T-helper 1 cell treated with Interleukin-12 subunit alpha and Interleukin-12 subunit beta and Interleukin-4 antibody, amounts not matched to agents 30 μg/mL and 1 μg/mL, for 36 hours (primary cell): ENCODE measurements at regions not wholly inside any gene's neighbourhood (a gene's known extent, or its start where the extent isn't known, plus 50 kb on each side); places are given as distances from the start of the nearest gene placed in this dataset.

ENCODE experiments used
- H3K27ac Mint-ChIP-seq: one replicate; pipeline ENCODE4 v1.8.0; 2021; ENCODE audit warnings: mild to moderate bottlenecking, mixed read lengths
- H3K27me3 Mint-ChIP-seq: one replicate; pipeline ENCODE4 v1.8.0; 2021; ENCODE audit warnings: low read depth, mixed read lengths
- H3K36me3 Mint-ChIP-seq: one replicate; pipeline ENCODE4 v1.8.0; 2021; ENCODE audit warnings: low read depth, mixed read lengths
- H3K4me1 Mint-ChIP-seq: one replicate; pipeline ENCODE4 v1.8.0; 2021; ENCODE audit warnings: low read depth, mixed read lengths
- H3K4me3 Mint-ChIP-seq: one replicate; pipeline ENCODE4 v1.8.0; 2021; ENCODE audit warnings: mild to moderate bottlenecking, moderate library complexity, mixed read lengths
- H3K9me3 Mint-ChIP-seq: one replicate; pipeline ENCODE4 v1.8.0; 2021; ENCODE audit warnings: mixed read lengths

- Mint-ChIP-seq H3K27me3 (peaks cover 11% of the 10 kb centered on the region), H3K4me1 (no peaks in the 10 kb centered on the region), H3K27ac (no peak overlapping the region), H3K9me3 (no peaks in the 10 kb centered on the region), H3K36me3 (no peaks in the 10 kb centered on the region), H3K4me3 (no peak overlapping the region)
These were observed 73.1 kb upstream of the FBRSL1 start for GRCh38 chr12:132416827-132417226.

- Mint-ChIP-seq H3K9me3 (no peaks in the 10 kb centered on the region), H3K27me3 (peaks cover 11% of the 10 kb centered on the region), H3K27ac (no peak overlapping the region), H3K4me1 (no peaks in the 10 kb centered on the region), H3K4me3 (no peak overlapping the region), H3K36me3 (no peaks in the 10 kb centered on the region)
These were observed 73.8 kb upstream of the FBRSL1 start for GRCh38 chr12:132416121-132416673.

GRCh38 chr12:132415327-132416120 is 74.4 kb upstream of the FBRSL1 start:
- Mint-ChIP-seq H3K36me3 (no peaks in the 10 kb centered on the region), H3K27me3 (peaks cover 11% of the 10 kb centered on the region), H3K4me3 (no peak overlapping the region), H3K9me3 (no peaks in the 10 kb centered on the region), H3K27ac (no peak overlapping the region), H3K4me1 (no peaks in the 10 kb centered on the region)

GRCh38 chr12:132414634-132415326 is 75.2 kb upstream of the FBRSL1 start:
- no peaks in the 10 kb centered on the region for H3K4me1 Mint-ChIP-seq
- H3K9me3 Mint-ChIP-seq = no peaks in the 10 kb centered on the region
- H3K27me3 Mint-ChIP-seq = peaks cover 11% of the 10 kb centered on the region
- H3K27ac Mint-ChIP-seq = no peak overlapping the region
- no peaks in the 10 kb centered on the region for H3K36me3 Mint-ChIP-seq
- H3K4me3 Mint-ChIP-seq = no peak overlapping the region

- H3K27me3 Mint-ChIP-seq = peaks cover 7% of the 10 kb centered on the region
- H3K36me3 Mint-ChIP-seq = no peaks in the 10 kb centered on the region
- no peak overlapping the region for H3K4me3 Mint-ChIP-seq
- no peaks in the 10 kb centered on the region for H3K9me3 Mint-ChIP-seq
- no peaks in the 10 kb centered on the region for H3K4me1 Mint-ChIP-seq
- H3K27ac Mint-ChIP-seq = no peak overlapping the region
These were observed 75.9 kb upstream of the FBRSL1 start for GRCh38 chr12:132413931-132414588.

- Mint-ChIP-seq H3K9me3 (no peaks in the 10 kb centered on the region), H3K4me3 (no peak overlapping the region), H3K27ac (no peak overlapping the region), H3K4me1 (no peaks in the 10 kb centered on the region), H3K36me3 (no peaks in the 10 kb centered on the region), H3K27me3 (no peaks in the 10 kb centered on the region)
These were observed 78.5 kb upstream of the FBRSL1 start for GRCh38 chr12:132411457-132411856.

GRCh38 chr12:132410849-132411248 is 79.1 kb upstream of the FBRSL1 start:
- no peaks in the 10 kb centered on the region for H3K4me1 Mint-ChIP-seq
- no peak overlapping the region for H3K27ac Mint-ChIP-seq
- no peaks in the 10 kb centered on the region for H3K9me3 Mint-ChIP-seq
- H3K4me3 Mint-ChIP-seq = no peak overlapping the region
- H3K36me3 Mint-ChIP-seq = no peaks in the 10 kb centered on the region
- H3K27me3 Mint-ChIP-seq = no peaks in the 10 kb centered on the region

- no peaks in the 10 kb centered on the region for H3K27me3 Mint-ChIP-seq
- H3K27ac Mint-ChIP-seq = no peak overlapping the region
- H3K4me3 Mint-ChIP-seq = no peak overlapping the region
- no peaks in the 10 kb centered on the region for H3K4me1 Mint-ChIP-seq
- no peaks in the 10 kb centered on the region for H3K9me3 Mint-ChIP-seq
- no peaks in the 10 kb centered on the region for H3K36me3 Mint-ChIP-seq
These were observed 79.7 kb upstream of the FBRSL1 start for GRCh38 chr12:132410296-132410625.

- Mint-ChIP-seq H3K36me3 (no peaks in the 10 kb centered on the region), H3K27me3 (no peaks in the 10 kb centered on the region), H3K9me3 (no peaks in the 10 kb centered on the region), H3K27ac (no peak overlapping the region), H3K4me1 (no peaks in the 10 kb centered on the region), H3K4me3 (no peak overlapping the region)
These were observed 80.3 kb upstream of the FBRSL1 start for GRCh38 chr12:132409495-132410295.

GRCh38 chr12:132408626-132409494 is 79.5 kb upstream of the GALNT9 start:
- H3K36me3 Mint-ChIP-seq = no peaks in the 10 kb centered on the region
- no peaks in the 10 kb centered on the region for H3K4me1 Mint-ChIP-seq
- no peak overlapping the region for H3K4me3 Mint-ChIP-seq

GRCh38 chr12:132407992-132408391 is 78.6 kb upstream of the GALNT9 start:
- H3K4me3 Mint-ChIP-seq = no peak overlapping the region
- no peaks in the 10 kb centered on the region for H3K36me3 Mint-ChIP-seq
- no peaks in the 10 kb centered on the region for H3K4me1 Mint-ChIP-seq
- no peaks in the 10 kb centered on the region for H3K9me3 Mint-ChIP-seq
- H3K27ac Mint-ChIP-seq = no peak overlapping the region
- no peaks in the 10 kb centered on the region for H3K27me3 Mint-ChIP-seq

More at GRCh38 chr12:132408626-132409494, 79.5 kb upstream of the GALNT9 start:
- Mint-ChIP-seq H3K9me3 (no peaks in the 10 kb centered on the region), H3K27me3 (no peaks in the 10 kb centered on the region), H3K27ac (no peak overlapping the region)

GRCh38 chr12:132407451-132407961 is 78.1 kb upstream of the GALNT9 start:
- Mint-ChIP-seq H3K27me3 (no peaks in the 10 kb centered on the region), H3K36me3 (no peaks in the 10 kb centered on the region), H3K4me3 (no peak overlapping the region), H3K27ac (no peak overlapping the region), H3K4me1 (no peaks in the 10 kb centered on the region), H3K9me3 (no peaks in the 10 kb centered on the region)
